Body of pancreas (tissue), 4 donors: ENCODE measurements at regions not wholly inside any gene's neighbourhood (a gene's known extent, or its start where the extent isn't known, plus 50 kb on each side); places are given as distances from the start of the nearest gene placed in this dataset.

ENCODE experiments used
- ATAC-seq: fragments of 150-250 bp; one replicate; pipeline ENCODE4 v1.9.1; 2016
- DNase-seq, 4 donors: peaks; one replicate each; pipeline ENCODE4 v3.0.0-alpha.2; 2019
- H3K27ac ChIP-seq, 4 donors: fragments of 200-600 bp; sonication (generic); 1 replicate in 3 of 4; 2 replicates in 1 of 4; pipeline versions ENCODE4 v1.5.1 to v1.6.1; 2016 to 2019; ENCODE audit warnings: mild to moderate bottlenecking in 1 of 4, mixed read lengths in 1 of 4, moderate library complexity in 1 of 4
- H3K27me3 ChIP-seq, 2 donors: fragments of 200-600 bp; sonication (generic); one replicate each; pipeline ENCODE4 v1.6.0; 2016; ENCODE audit warnings: mild to moderate bottlenecking in 1 of 2
- H3K36me3 ChIP-seq, 2 donors: fragments of 200-600 bp; sonication (generic); replicated peaks in 1 of 2; 2 replicates each; pipeline ENCODE4 v1.5.1; 2016; ENCODE audit warnings: low read depth in 2 of 2; ENCODE audit not compliant: insufficient read depth in 1 of 2
- H3K4me1 ChIP-seq: fragments of 200-600 bp; sonication (generic); one replicate; pipeline ENCODE4 v1.6.0; 2016
- H3K4me3 ChIP-seq, 2 donors: fragments of 200-600 bp; sonication (generic); 1 replicate in 1 of 2; 2 replicates in 1 of 2; pipeline ENCODE4 v1.5.1; 2016 to 2019
- H3K9me3 ChIP-seq, 3 donors: fragments of 200-600 bp; sonication (generic); 1 replicate in 2 of 3; 2 replicates in 1 of 3; pipeline ENCODE4 v1.5.1; 2016
- CTCF ChIP-seq, 7 experiments: fragments of 450-650 bp in 4 of 7; fragments of 200-600 bp in 3 of 7; sonication (generic) in 3 of 7; IDR thresholded peaks; one replicate each; pipeline ENCODE4 v1.5.1; 2016 to 2019; ENCODE audit warnings: antibody characterized with exemption in 7 of 7
- POLR2A ChIP-seq, 3 donors: fragments of 450-650 bp; IDR thresholded peaks; one replicate each; pipeline ENCODE4 v1.6.1; 2016; ENCODE audit warnings: antibody characterized with exemption in 3 of 3, mild to moderate bottlenecking in 2 of 3
- WGBS, 2 donors: methylation state at CpG; one replicate each; pipeline ENCODE4 v1.1.5; 2017; 5-methylcytosine and 5-hydroxymethylcytosine counted together
- intact Hi-C: fragments of 100-400 bp; cut with DNase I; formaldehyde crosslinking; loops from one replicate; pipeline ENCODE4 v1.15.1; 2023

- DNase-seq (no peak), ATAC-seq (no peak)
- TF ChIP-seq CTCF (IDR thresholded peaks at IDR 0.05) (no peak), POLR2A (IDR thresholded peaks at IDR 0.05) (no peak)
- WGBS, 2 donors = 46 to 52% methylated on average over 3 of the region's 3 CpGs
- Histone ChIP-seq H3K4me3 (no peak overlapping the region), H3K36me3 (no peaks in the 10 kb centered on the region), H3K27me3 (no peaks in the 10 kb centered on the region), H3K4me1 (no peaks in the 10 kb centered on the region), H3K9me3 (no peaks in the 10 kb centered on the region), H3K27ac (no peak overlapping the region)
- intact Hi-C loops = no loop called here
Observed at GRCh38 chr3:6739288-6739687, 121.6 kb upstream of the GRM7 start.

GRCh38 chr3:6743067-6743720 lies 117.7 kb upstream of the GRM7 start:
- Histone ChIP-seq H3K4me3 (no peak overlapping the region), H3K27ac (no peak overlapping the region), H3K4me1 (no peaks in the 10 kb centered on the region), H3K9me3 (no peaks in the 10 kb centered on the region), H3K36me3 (no peaks in the 10 kb centered on the region), H3K27me3 (no peaks in the 10 kb centered on the region)
- intact Hi-C loops = no loop called here
- DNase-seq = no peak
- TF ChIP-seq POLR2A (IDR thresholded peaks at IDR 0.05) (no peak), CTCF (IDR thresholded peaks at IDR 0.05) (no peak)
- no peak for ATAC-seq
- 71 to 81% methylated on average over 7 of the region's 7 CpGs for WGBS, 2 donors

- no peak for DNase-seq
- ATAC-seq = no peak
- Histone ChIP-seq H3K9me3 (no peaks in the 10 kb centered on the region), H3K36me3 (no peaks in the 10 kb centered on the region), H3K4me3 (no peak overlapping the region), H3K4me1 (no peaks in the 10 kb centered on the region), H3K27ac (no peak overlapping the region), H3K27me3 (no peaks in the 10 kb centered on the region)
- TF ChIP-seq POLR2A (IDR thresholded peaks at IDR 0.05) (no peak), CTCF (IDR thresholded peaks at IDR 0.05) (no peak)
- intact Hi-C loops = no loop called here
- 88% methylated on average over 9 of the region's 9 CpGs for WGBS, 2 donors
Observed at GRCh38 chr3:6746443-6746842, 114.5 kb upstream of the GRM7 start.

- WGBS, 2 donors = 72 to 74% methylated on average over 4 of the region's 4 CpGs
- H3K27ac ChIP-seq = no peak overlapping the region
- intact Hi-C loops = no loop called here
- DNase-seq (no peak), ATAC-seq (no peak)
- H3K36me3 ChIP-seq = no peaks in the 10 kb centered on the region
- no peaks in the 10 kb centered on the region for H3K4me1 ChIP-seq
- no peaks in the 10 kb centered on the region for H3K9me3 ChIP-seq
- TF ChIP-seq POLR2A (IDR thresholded peaks at IDR 0.05) = no peak
- no peak for TF ChIP-seq CTCF (IDR thresholded peaks at IDR 0.05)
- no peak overlapping the region for H3K4me3 ChIP-seq
- no peaks in the 10 kb centered on the region for H3K27me3 ChIP-seq
Observed at GRCh38 chr3:6747017-6747416, 113.9 kb upstream of the GRM7 start.

GRCh38 chr3:6750782-6751181 lies 110.1 kb upstream of the GRM7 start:
- no peak for ATAC-seq
- no peaks in the 10 kb centered on the region for H3K36me3 ChIP-seq
- no peak overlapping the region for H3K27ac ChIP-seq

More at GRCh38 chr3:6750782-6751181, 110.1 kb upstream of the GRM7 start:
- no peaks in the 10 kb centered on the region for H3K27me3 ChIP-seq
- intact Hi-C loops = no loop called here
- H3K4me1 ChIP-seq = no peaks in the 10 kb centered on the region
- DNase-seq = no peak
- TF ChIP-seq CTCF (IDR thresholded peaks at IDR 0.05) (no peak), POLR2A (IDR thresholded peaks at IDR 0.05) (no peak)
- no peak overlapping the region for H3K4me3 ChIP-seq
- H3K9me3 ChIP-seq = no peaks in the 10 kb centered on the region
